ENCODE measurements at regions not wholly inside any gene's neighbourhood (a gene's known extent, or its start where the extent isn't known, plus 50 kb on each side); places are given as distances from the start of the nearest gene placed in this dataset.

- Histone ChIP-seq H3K9me3 (no peaks in the 10 kb centered on the region), H3K27ac (no peak overlapping the region), H3K36me3 (ENCODE audit: low read depth, missing control alignments) (no peaks in the 10 kb centered on the region), H3K4me3 (no peak overlapping the region), H3K27me3 (no peaks in the 10 kb centered on the region), H3K4me1 (no peaks in the 10 kb centered on the region)
- 59 to 78% methylated on average over 3 of the region's 3 CpGs for WGBS, 2 donors
- TF ChIP-seq POLR2A (IDR thresholded peaks at IDR 0.05) (no peak), CTCF (IDR thresholded peaks at IDR 0.05) (no peak)
- intact Hi-C loops (cut with DNase I; ENCODE audit: low total_unique reads): no loop called here
- DNase-seq: no peak
Measured at GRCh38 chrX:8873956-8874355, 72.8 kb upstream of the FAM9A start.

DNA sequence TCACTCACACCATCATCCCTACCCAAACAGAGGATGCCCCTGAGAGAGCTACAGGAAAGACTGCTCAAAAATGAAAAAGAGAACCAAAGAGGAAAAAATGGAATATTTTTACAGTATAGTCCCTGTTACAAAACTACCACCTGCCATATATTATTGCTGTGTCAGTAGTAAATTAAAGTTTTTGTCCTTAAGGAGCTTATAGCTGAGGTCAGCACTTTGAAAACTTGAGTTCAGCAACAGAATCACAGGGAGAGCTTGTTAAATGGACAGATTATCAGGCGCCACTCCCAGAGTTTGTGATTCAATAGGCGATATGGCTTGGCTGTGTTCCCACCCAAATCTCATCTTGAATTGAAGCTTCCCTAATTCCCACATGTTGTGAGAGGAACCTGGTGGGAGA lies 71.9 kb upstream of the FAM9A start:
- no peak overlapping the region for H3K27ac ChIP-seq
- H3K4me1 ChIP-seq: no peaks in the 10 kb centered on the region
- intact Hi-C loops (cut with DNase I; ENCODE audit: low total_unique reads): no loop called here
- TF ChIP-seq POLR2A (IDR thresholded peaks at IDR 0.05) (no peak), CTCF (IDR thresholded peaks at IDR 0.05) (no peak)
- DNase-seq: no peak
- no peaks in the 10 kb centered on the region for H3K36me3 ChIP-seq (ENCODE audit: low read depth, missing control alignments)
- 92 to 100% methylated on average over 2 of the region's 2 CpGs for WGBS, 2 donors
- no peak overlapping the region for H3K4me3 ChIP-seq
- no peaks in the 10 kb centered on the region for H3K9me3 ChIP-seq
- H3K27me3 ChIP-seq: no peaks in the 10 kb centered on the region

GRCh38 chrX:8870411-8870810 lies 69.2 kb upstream of the FAM9A start:
- intact Hi-C loops (cut with DNase I; ENCODE audit: low total_unique reads): no loop called here
- no peak overlapping the region for H3K27ac ChIP-seq
- H3K27me3 ChIP-seq: no peaks in the 10 kb centered on the region
- no peak overlapping the region for H3K4me3 ChIP-seq
- TF ChIP-seq CTCF (IDR thresholded peaks at IDR 0.05) (no peak), POLR2A (IDR thresholded peaks at IDR 0.05) (no peak)
- no peak for DNase-seq
- no peaks in the 10 kb centered on the region for H3K9me3 ChIP-seq
- no peaks in the 10 kb centered on the region for H3K4me1 ChIP-seq
- H3K36me3 ChIP-seq (ENCODE audit: low read depth, missing control alignments): no peaks in the 10 kb centered on the region
- 76 to 78% methylated on average over 3 of the region's 3 CpGs for WGBS, 2 donors

DNA sequence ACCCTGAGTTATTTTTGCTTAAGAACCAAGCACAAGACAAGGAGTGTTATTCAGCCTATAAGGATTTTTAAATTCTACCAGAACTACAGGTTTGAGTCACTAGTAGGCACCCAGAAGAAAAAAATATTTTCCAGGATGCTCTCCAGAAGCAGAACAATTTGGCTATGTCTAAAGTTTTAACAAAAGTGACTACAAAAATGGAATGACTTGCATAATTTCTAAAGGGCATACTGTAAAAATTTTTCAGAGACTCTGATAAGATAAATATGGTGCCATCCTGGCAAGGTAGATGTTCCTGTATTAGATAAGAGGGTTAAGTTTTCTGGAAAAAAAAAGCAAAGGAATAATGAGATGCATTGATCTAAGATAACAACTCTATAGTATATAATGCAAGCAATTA lies 68.6 kb upstream of the FAM9A start:
- Histone ChIP-seq H3K27me3 (no peaks in the 10 kb centered on the region), H3K4me3 (no peak overlapping the region), H3K9me3 (no peaks in the 10 kb centered on the region), H3K27ac (no peak overlapping the region), H3K4me1 (no peaks in the 10 kb centered on the region), H3K36me3 (ENCODE audit: low read depth, missing control alignments) (no peaks in the 10 kb centered on the region)
- intact Hi-C loops (cut with DNase I; ENCODE audit: low total_unique reads): no loop called here
- DNase-seq: no peak
- no peak for TF ChIP-seq POLR2A (IDR thresholded peaks at IDR 0.05)
- TF ChIP-seq CTCF (IDR thresholded peaks at IDR 0.05): no peak

- no peaks in the 10 kb centered on the region for H3K27me3 ChIP-seq
- no peak for DNase-seq
- H3K9me3 ChIP-seq: no peaks in the 10 kb centered on the region
- H3K36me3 ChIP-seq (ENCODE audit: low read depth, missing control alignments): no peaks in the 10 kb centered on the region
- no peak overlapping the region for H3K4me3 ChIP-seq
- peak in 1 of 3 experiments; percentile 22 for TF ChIP-seq CTCF (IDR thresholded peaks at IDR 0.05)
- no peak for TF ChIP-seq POLR2A (IDR thresholded peaks at IDR 0.05)
- 25 to 27% methylated on average over 3 of the region's 3 CpGs for WGBS, 2 donors
- intact Hi-C loops (cut with DNase I; ENCODE audit: low total_unique reads): no loop called here
- H3K27ac ChIP-seq: no peak overlapping the region
- no peaks in the 10 kb centered on the region for H3K4me1 ChIP-seq
Measured at GRCh38 chrX:8868906-8869305, 67.7 kb upstream of the FAM9A start.

Data from testis (tissue), 2 donors.